Muscle of back (tissue), 3 donors: ENCODE measurements at regions not wholly inside any gene's neighbourhood (a gene's known extent, or its start where the extent isn't known, plus 50 kb on each side); places are given as distances from the start of the nearest gene placed in this dataset.
"Not testable (repeated sequence)": the region's sequence is repeated elsewhere in the genome, so short reads cannot be mapped to it uniquely, and the experiment has no call there.

Experiments used
- DNase-seq, 3 donors: peaks; one replicate each; pipeline versions ENCODE4 v3.0.0 to v3.0.0-alpha.2; 2013

DNA sequence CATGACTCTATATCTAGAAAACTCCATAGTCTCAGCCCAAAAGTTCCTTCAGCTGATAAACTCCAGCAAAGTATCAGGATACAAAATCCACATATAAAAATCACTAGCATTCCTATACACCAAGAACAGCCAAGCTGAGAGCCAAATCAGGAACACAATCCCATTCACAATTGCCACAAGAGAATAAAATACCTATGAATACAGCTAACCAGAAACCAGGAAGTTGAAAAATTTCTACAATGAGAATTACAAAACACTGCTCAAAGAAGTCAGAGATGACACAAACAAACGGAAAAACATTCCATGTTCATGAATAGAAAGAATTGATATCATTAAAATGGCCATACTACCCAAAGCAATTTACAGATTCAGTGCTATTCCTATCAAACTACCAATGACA lies 61.0 kb upstream of the PKN2 start:
- DNase-seq, result not testable (repeated sequence)
